Heart right ventricle (tissue), 16 donors: ENCODE measurements at regions not wholly inside any gene's neighbourhood (a gene's known extent, or its start where the extent isn't known, plus 50 kb on each side); places are given as distances from the start of the nearest gene placed in this dataset.

Experiments used
- ATAC-seq, 8 donors: fragments of 200-7000 bp; cut with Tn5 transposase; one replicate each; pipeline ENCODE4 v1.9.1; 2020; ENCODE audit warnings: mild to moderate bottlenecking in 8 of 8, moderate library complexity in 8 of 8, moderate number of reproducible peaks in 1 of 8
- DNase-seq, 2 donors: peaks; one replicate each; pipeline ENCODE4 v3.0.0-alpha.2; 2020
- H3K27ac ChIP-seq, 10 donors: fragments of 200-600 bp; sonication (generic) in 2 of 10; one replicate each; pipeline versions ENCODE4 v1.5.0 to v1.8.0; 2020 to 2022; ENCODE audit warnings: mild to moderate bottlenecking in 3 of 10
- H3K27me3 ChIP-seq, 7 donors: fragments of 200-600 bp; one replicate each; pipeline ENCODE4 v1.8.0; 2021 to 2022; ENCODE audit warnings: mild to moderate bottlenecking in 2 of 7
- H3K36me3 ChIP-seq, 9 donors: fragments of 200-600 bp; sonication (generic) in 1 of 9; one replicate each; pipeline versions ENCODE4 v1.5.0 to v1.8.0; 2020 to 2022; ENCODE audit warnings: mild to moderate bottlenecking in 2 of 9
- H3K4me1 ChIP-seq, 9 donors: fragments of 200-600 bp; sonication (generic) in 1 of 9; one replicate each; pipeline versions ENCODE4 v1.5.0 to v1.8.0; 2020 to 2022; ENCODE audit warnings: mild to moderate bottlenecking in 4 of 9
- H3K4me3 ChIP-seq, 10 donors: fragments of 200-600 bp; sonication (generic) in 2 of 10; one replicate each; pipeline versions ENCODE4 v1.5.0 to v1.8.0; 2020 to 2022; ENCODE audit warnings: mild to moderate bottlenecking in 7 of 10, moderate library complexity in 2 of 10
- H3K9me3 ChIP-seq, 11 donors: fragments of 200-600 bp in 10 of 11; sonication (generic) in 2 of 11; one replicate each; pipeline versions ENCODE4 v1.5.0 to v1.8.0; 2013 to 2022; ENCODE audit warnings: mild to moderate bottlenecking in 2 of 11, control low read depth in 1 of 11, moderate library complexity in 1 of 11
- CTCF ChIP-seq, 9 donors: fragments of 200-600 bp; sonication (generic) in 2 of 9; IDR thresholded peaks; one replicate each; pipeline versions ENCODE4 v1.5.0 to v1.8.0; 2021 to 2022; ENCODE audit warnings: antibody characterized with exemption in 9 of 9, mild to moderate bottlenecking in 5 of 9, moderate library complexity in 1 of 9
- WGBS, 2 donors: extraction: QIAGEN DNeasy Blood & Tissue Kit; methylation state at CpG; one replicate each; pipeline ENCODE4 v1.1.7; 2013; ENCODE audit warnings: inconsistent platforms in 1 of 2; 5-methylcytosine and 5-hydroxymethylcytosine counted together
- intact Hi-C, 10 donors: fragments of 100-400 bp; cut with DNase I; formaldehyde crosslinking; loops; one replicate each; pipeline versions ENCODE4 v1.11.1 to v1.14.2; 2022
- donor health status: Arrhythmogenic right ventricular cardiomyopathy.
- donor health status: ischemic (EF 13 %, LVEDD 7.1; RV severe dilation, severe dysfunction).
- donor health status: healthy with polysubstance abuse.
- donor health status: DM: no; HTN: yes; CAD: no.
- donor health status: DM: no; HTN: no; CAD: no.
- donor health status: ischemic (EF 25% LVEDD 6.9; RV normal size, moderate dysfunction).
- donor health status: ischemic (EF 25% LVEDD 5.7; RV mildly dilated, moderate dysfunction).
- donor health status: healthy.
- donor health status: DM: yes; HTN: yes; CAD: no.
- donor health status: Ischemic cardiomyopathy.
- donor health status: ischemic (EF 35%, LVEDD 5.7; RV mildly dilated, moderate dysfunction).
- donor health status: nonischemic (EF 11% LVEDD 7.7; RV severe dilation, severe dysfunction).
- donor health status: DM: yes; HTN: yes; CAD: no.
- donor health status: PGD.
- donor health status: ischemic (EF 29% LVEDD 5.4; RV normal size, mild dysfunction).
- donor health status: nonischemic (EF 23%, LVEDD 6.1; RV moderate dilation, normal function).

GRCh38 chr2:16522031-16522831 is 143.4 kb downstream of the CYRIA start:
- no peak overlapping the region for H3K4me3 ChIP-seq
- DNase-seq (no peak), ATAC-seq (peak in 1 of 8 donors; percentile 19)
- no peak overlapping the region for H3K27ac ChIP-seq
- peaks cover 0 to 13% (median 0%) of the 10 kb centered on the region in 7 donors for H3K27me3 ChIP-seq
- no peak for TF ChIP-seq CTCF (IDR thresholded peaks at IDR 0.05)
- H3K36me3 ChIP-seq = no peaks in the 10 kb centered on the region
- intact Hi-C loops = no loop called here
- 37 to 39% methylated on average over 13 of the region's 13 CpGs for WGBS, 2 donors
- H3K4me1 ChIP-seq = peaks cover 0 to 13% (median 0%) of the 10 kb centered on the region in 9 donors
- no peaks in the 10 kb centered on the region for H3K9me3 ChIP-seq

- no peak overlapping the region for H3K4me3 ChIP-seq
- ATAC-seq = no peak
- no peaks in the 10 kb centered on the region for H3K9me3 ChIP-seq
- WGBS, 2 donors = 0 to 43% methylated on average over 1 of the region's 1 CpG
- no peak for TF ChIP-seq CTCF (IDR thresholded peaks at IDR 0.05)
- no peaks in the 10 kb centered on the region for H3K36me3 ChIP-seq
- peaks cover 0 to 10% (median under 1%) of the 10 kb centered on the region in 7 donors for H3K27me3 ChIP-seq
- intact Hi-C loops = no loop called here
- DNase-seq = no peak
- no peak overlapping the region for H3K27ac ChIP-seq
- peaks cover 0 to 13% (median 0%) of the 10 kb centered on the region in 9 donors for H3K4me1 ChIP-seq
Measured at GRCh38 chr2:16520891-16521290, 144.7 kb downstream of the CYRIA start.

GRCh38 chr2:16515696-16516095 is 149.9 kb downstream of the CYRIA start:
- no peak overlapping the region for H3K27ac ChIP-seq
- no peak for DNase-seq
- peaks cover 0 to 37% (median 16%) of the 10 kb centered on the region in 7 donors for H3K27me3 ChIP-seq
- H3K36me3 ChIP-seq = no peaks in the 10 kb centered on the region
- no peaks in the 10 kb centered on the region for H3K9me3 ChIP-seq
- H3K4me1 ChIP-seq = no peaks in the 10 kb centered on the region
- intact Hi-C loops = no loop called here
- no peak for ATAC-seq
- no peak for TF ChIP-seq CTCF (IDR thresholded peaks at IDR 0.05)
- H3K4me3 ChIP-seq = no peak overlapping the region
- 69 to 83% methylated on average over 4 of the region's 4 CpGs for WGBS, 2 donors

GRCh38 chr2:16513626-16514025 is 152.0 kb downstream of the CYRIA start:
- peaks cover 0 to 47% (median 31%) of the 10 kb centered on the region in 7 donors for H3K27me3 ChIP-seq
- no peak for ATAC-seq
- 76 to 78% methylated on average over 2 of the region's 2 CpGs for WGBS, 2 donors
- no peaks in the 10 kb centered on the region for H3K36me3 ChIP-seq
- no peak overlapping the region for H3K4me3 ChIP-seq
- no peak overlapping the region for H3K27ac ChIP-seq
- TF ChIP-seq CTCF (IDR thresholded peaks at IDR 0.05) = no peak
- no peaks in the 10 kb centered on the region for H3K4me1 ChIP-seq
- no peak for DNase-seq
- H3K9me3 ChIP-seq = no peaks in the 10 kb centered on the region
- intact Hi-C loops = loop anchor here in 1 of 10 donors (5.0 kb wide), 1 partner anchor 871 kb away; no protein-coding TSS in a partner anchor
